ENCODE measurements at regions not wholly inside any gene's neighbourhood (a gene's known extent, or its start where the extent isn't known, plus 50 kb on each side); places are given as distances from the start of the nearest gene placed in this dataset.

- no peak overlapping the region for H3K4me3 Mint-ChIP-seq
- no peak for DNase-seq
- ChIA-PET CTCF (no interaction called here), POLR2A (no interaction called here)
- H3K9me3 Mint-ChIP-seq: no peaks in the 10 kb centered on the region
- peaks cover 13% of the 10 kb centered on the region for H3K27me3 Mint-ChIP-seq
- H3K27ac Mint-ChIP-seq: no peak overlapping the region
- H3K4me1 Mint-ChIP-seq: peaks cover 5% of the 10 kb centered on the region
- no peaks in the 10 kb centered on the region for H3K36me3 Mint-ChIP-seq (ENCODE audit: low read depth)
Observed at GRCh38 chr9:68654075-68654474, 51.0 kb upstream of the PIP5K1B start.
